Kidney (tissue), 13 donors: ENCODE measurements at regions not wholly inside any gene's neighbourhood (a gene's known extent, or its start where the extent isn't known, plus 50 kb on each side); places are given as distances from the start of the nearest gene placed in this dataset.
A peak's percentile ranks its signal among the peaks of the same experiment; 100 is the strongest.
"Not testable (repeated sequence)": the region's sequence is repeated elsewhere in the genome, so short reads cannot be mapped to it uniquely, and the experiment has no call there.

ENCODE experiments used
- DNase-seq, 5 donors: peaks; one replicate each; pipeline ENCODE4 v3.0.0-alpha.2; 2013 to 2020
- FAIRE-seq: peaks from 2 replicates; lab custom pipeline; 2012; peaks lifted over from hg19 to GRCh38; lab: Jason Lieb, UNC
- H3K27ac ChIP-seq, 2 donors: one replicate each; pipeline ENCODE4 v1.7.0; 2013; ENCODE audit warnings: low read depth in 2 of 2, low read length in 2 of 2, inconsistent platforms in 1 of 2
- H3K27me3 ChIP-seq: one replicate; pipeline ENCODE4 v1.7.1; 2013; ENCODE audit warnings: low read length, inconsistent platforms; ENCODE audit not compliant: control insufficient read depth, insufficient read depth
- H3K36me3 ChIP-seq, 3 donors: one replicate each; pipeline versions ENCODE4 v1.7.0 to v1.7.1; 2013; ENCODE audit warnings: low read length in 3 of 3, control low read depth in 1 of 3, inconsistent platforms in 1 of 3; ENCODE audit not compliant: insufficient read depth in 3 of 3, control insufficient read depth in 2 of 3
- H3K4me1 ChIP-seq, 3 donors: one replicate each; pipeline versions ENCODE4 v1.7.0 to v1.7.1; 2013; ENCODE audit warnings: low read length in 3 of 3, inconsistent platforms in 1 of 3, low read depth in 1 of 3; ENCODE audit not compliant: control insufficient read depth in 2 of 3, insufficient read depth in 2 of 3
- H3K4me3 ChIP-seq, 3 donors: one replicate each; pipeline versions ENCODE4 v1.7.0 to v1.8.1; 2013; ENCODE audit warnings: low read length in 3 of 3, control low read depth in 1 of 3, inconsistent platforms in 1 of 3
- H3K9ac ChIP-seq, 3 donors: one replicate each; pipeline versions ENCODE4 v1.7.0 to v1.7.1; 2013; ENCODE audit warnings: low read length in 3 of 3, control low read depth in 1 of 3, inconsistent platforms in 1 of 3
- H3K9me3 ChIP-seq, 3 donors: one replicate each; pipeline versions ENCODE4 v1.7.0 to v1.7.1; 2013; ENCODE audit warnings: low read length in 3 of 3, control low read depth in 1 of 3, inconsistent platforms in 1 of 3; ENCODE audit not compliant: control insufficient read depth in 2 of 3, insufficient read depth in 1 of 3
- CTCF ChIP-seq: IDR thresholded peaks from 3 replicates; pipeline ENCODE4 v1.5.1; 2012; ENCODE audit warnings: mild to moderate bottlenecking, moderate library complexity, borderline replicate concordance; ENCODE audit not compliant: insufficient read depth; ENCODE audit errors: extremely low read depth
- intact Hi-C: fragments of 100-400 bp; cut with DNase I; formaldehyde crosslinking; loops from one replicate; pipeline ENCODE4 v1.11.1; 2022
- donor health status: control.
- donor health status: control.
- donor health status: control.
- donor health status: control.
- donor health status: control.
- donor health status: DM: yes; HTN: yes; CAD: no.
- donor health status: Normal renal cell carcinoma (clear cell type).

- peaks cover 0 to 7% (median 0%) of the 10 kb centered on the region in 3 donors for H3K36me3 ChIP-seq
- peaks cover 0 to 8% (median 6%) of the 10 kb centered on the region in 3 donors for H3K4me1 ChIP-seq
- no peak overlapping the region for H3K27ac ChIP-seq
These were observed 221.5 kb upstream of the KLF14 start for GRCh38 chr7:130955565-130955919.

DNA sequence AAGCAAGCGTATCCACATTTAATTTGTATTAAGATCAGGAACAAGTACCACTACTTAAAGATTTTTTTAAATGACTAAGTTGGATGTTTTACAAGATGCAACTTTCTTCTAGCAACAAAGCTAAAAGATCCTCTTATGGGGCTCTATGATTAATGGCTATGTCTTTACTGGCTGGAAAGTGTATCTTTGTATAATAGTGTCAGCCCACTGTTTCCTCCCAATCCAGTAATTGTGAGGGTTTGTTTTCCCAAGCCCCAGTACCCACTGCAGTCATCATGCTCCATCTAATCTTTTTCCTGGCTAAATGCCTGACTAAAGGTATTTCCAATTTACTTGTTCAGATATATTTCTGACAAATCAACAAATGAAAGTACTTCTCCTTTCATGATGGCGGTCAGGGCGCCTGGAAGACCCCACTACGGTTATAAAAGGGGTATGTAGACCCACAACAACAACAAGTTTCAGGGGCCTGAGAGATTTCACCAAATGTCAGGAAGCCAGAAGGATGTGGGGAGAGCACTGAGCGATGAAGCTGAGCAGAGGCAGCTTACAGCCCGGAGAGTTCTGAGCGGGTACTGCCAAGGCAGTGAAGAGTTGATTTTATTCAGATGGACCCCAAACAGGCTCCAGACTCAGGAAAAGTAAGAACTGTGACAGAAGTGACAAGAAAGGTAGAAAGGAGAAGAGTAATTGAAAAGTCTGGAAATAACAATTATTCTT, 222.6 kb upstream of the KLF14 start:
- H3K36me3 ChIP-seq = peaks cover 0 to 2% (median 0%) of the 10 kb centered on the region in 3 donors
- H3K9me3 ChIP-seq = no peaks in the 10 kb centered on the region
- no peaks in the 10 kb centered on the region for H3K27me3 ChIP-seq
- FAIRE-seq (no peak), DNase-seq (peak in 1 of 5 donors; percentile 6)
- H3K27ac ChIP-seq = no peak overlapping the region
- H3K4me1 ChIP-seq = peaks cover 0 to 10% (median 5%) of the 10 kb centered on the region in 3 donors
- intact Hi-C loops = no loop called here
- no peak for TF ChIP-seq CTCF
- no peak overlapping the region for H3K4me3 ChIP-seq
- H3K9ac ChIP-seq = peak overlapping the region in 1 of 3 donors; percentile 28

More at GRCh38 chr7:130955565-130955919, 221.5 kb upstream of the KLF14 start:
- Histone ChIP-seq H3K4me3 (no peak overlapping the region), H3K27me3 (no peaks in the 10 kb centered on the region), H3K9me3 (no peaks in the 10 kb centered on the region), H3K9ac (no peak overlapping the region)
- no peak for TF ChIP-seq CTCF
- DNase-seq = no peak
- FAIRE-seq = no peak
- intact Hi-C loops = no loop called here

GRCh38 chr7:130957137-130957513, 223.1 kb upstream of the KLF14 start:
- FAIRE-seq (no peak), DNase-seq (no peak)
- Histone ChIP-seq H3K27me3 (no peaks in the 10 kb centered on the region), H3K4me3 (no peak overlapping the region), H3K9ac (no peak overlapping the region), H3K4me1 (peaks cover 0 to 10% (median 5%) of the 10 kb centered on the region in 3 donors), H3K36me3 (no peaks in the 10 kb centered on the region), H3K9me3 (no peaks in the 10 kb centered on the region), H3K27ac (no peak overlapping the region)
- intact Hi-C loops = no loop called here
- TF ChIP-seq CTCF = no peak

DNA sequence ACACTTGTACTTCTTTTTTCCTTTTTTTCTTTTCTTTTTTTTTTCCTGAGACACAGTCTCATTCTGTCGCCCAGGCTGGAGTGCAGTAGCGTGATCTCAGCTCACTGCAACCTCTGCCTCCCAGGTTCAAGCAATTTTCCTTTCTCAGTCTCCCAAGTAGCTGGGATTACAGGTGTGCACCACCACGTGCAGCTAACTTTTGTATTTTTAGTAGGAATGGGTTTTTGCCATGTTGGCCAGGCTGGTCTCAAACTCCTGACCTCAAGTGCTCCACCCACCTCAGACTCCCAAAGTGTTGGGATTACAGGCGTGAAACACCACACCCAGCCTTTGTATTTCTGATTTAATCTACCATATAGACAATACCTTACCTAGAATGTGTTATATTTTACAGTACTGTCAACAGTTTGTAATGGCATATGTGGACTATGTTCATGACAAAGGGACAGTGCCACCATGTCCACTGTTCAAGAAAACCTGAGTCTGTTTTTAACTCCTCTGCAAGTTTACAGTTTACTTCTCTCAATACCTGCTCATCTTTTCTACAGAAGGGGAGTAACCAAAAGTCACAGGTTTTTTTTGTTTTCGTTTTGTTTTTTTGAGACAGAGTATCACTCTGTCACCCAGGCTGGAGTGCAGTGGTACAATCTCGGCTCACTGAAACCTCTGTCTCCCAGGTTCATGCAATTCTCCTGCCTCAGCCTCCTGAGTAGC, 223.9 kb upstream of the KLF14 start:
- H3K4me3 ChIP-seq, intact Hi-C loops, H3K4me1 ChIP-seq, H3K9ac ChIP-seq, H3K9me3 ChIP-seq, H3K27ac ChIP-seq, H3K36me3 ChIP-seq, H3K27me3 ChIP-seq, FAIRE-seq, DNase-seq: not testable (repeated sequence)
